BLaER1 treated with 17β-estradiol and CSF1 and Interleukin-3, amounts not matched to agents 10 nM and 100 nM (cell line): ENCODE measurements at regions not wholly inside any gene's neighbourhood (a gene's known extent, or its start where the extent isn't known, plus 50 kb on each side); places are given as distances from the start of the nearest gene placed in this dataset.
"Not testable (repeated sequence)": the region's sequence is repeated elsewhere in the genome, so short reads cannot be mapped to it uniquely, and the experiment has no call there.

Experiments
- H3K27ac ChIP-seq, 11 experiments: shearing (Covaris generic); formaldehyde crosslinking; 2 replicates each; pipeline ENCODE4 v1.8.1; 2022
- H3K27me3 ChIP-seq, 11 experiments: shearing (Covaris generic); formaldehyde crosslinking; 2 replicates each; pipeline ENCODE4 v1.8.1; 2022
- H3K36me3 ChIP-seq, 11 experiments: shearing (Covaris generic); formaldehyde crosslinking; 2 replicates each; pipeline ENCODE4 v1.8.1; 2022
- H3K4me1 ChIP-seq, 10 experiments: shearing (Covaris generic); formaldehyde crosslinking; 2 replicates each; pipeline ENCODE4 v1.8.1; 2022
- H3K4me2 ChIP-seq, 11 experiments: shearing (Covaris generic); formaldehyde crosslinking; 2 replicates each; pipeline ENCODE4 v1.8.1; 2022
- H3K4me3 ChIP-seq, 10 experiments: shearing (Covaris generic); formaldehyde crosslinking; 2 replicates each; pipeline ENCODE4 v1.8.1; 2022
- H3K9ac ChIP-seq, 11 experiments: shearing (Covaris generic); formaldehyde crosslinking; 2 replicates each; pipeline ENCODE4 v1.8.1; 2022
- H3K9me3 ChIP-seq, 11 experiments: shearing (Covaris generic); formaldehyde crosslinking; replicated peaks in 1 of 11; 2 replicates each; pipeline ENCODE4 v1.8.1; 2022
- H4K20me1 ChIP-seq, 11 experiments: shearing (Covaris generic); formaldehyde crosslinking; 2 replicates each; pipeline ENCODE4 v1.8.1; 2022
- Cebpa-rat ChIP-seq, 11 experiments: shearing (Covaris generic); IDR thresholded peaks; 2 replicates each; pipeline ENCODE4 v1.8.1; 2022

DNA sequence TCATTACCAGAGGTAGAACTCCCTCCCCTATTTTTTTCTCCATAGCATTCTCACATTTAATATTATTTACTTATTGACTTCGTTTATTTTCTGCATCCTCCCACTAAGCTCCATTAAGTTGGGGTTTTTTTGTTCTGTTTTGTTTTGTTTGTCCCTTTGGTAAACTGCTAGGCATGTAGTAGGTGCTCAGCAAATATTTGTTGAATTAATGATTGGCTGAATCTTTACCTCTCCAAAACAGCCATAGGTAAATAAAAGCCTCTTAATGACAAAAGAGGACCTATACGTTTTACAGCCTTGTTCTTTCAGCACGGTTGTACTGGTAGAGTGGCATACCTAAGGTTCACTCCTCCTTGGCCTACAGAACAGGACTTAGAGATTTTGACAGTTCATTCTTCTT is 52.0 kb downstream of the PRORP start:
- peaks cover 0 to 14% (median 5%) of the 10 kb centered on the region in 11 experiments; a peak in 8 of 22 replicates for H3K9me3 ChIP-seq
- H4K20me1 ChIP-seq: no peaks in the 10 kb centered on the region
- no peak overlapping the region for H3K4me3 ChIP-seq
- no peak for TF ChIP-seq Cebpa-rat (IDR thresholded peaks at IDR 0.05)
- no peak overlapping the region for H3K27ac ChIP-seq
- no peaks in the 10 kb centered on the region for H3K27me3 ChIP-seq
- peaks cover 20 to 51% (median 32%) of the 10 kb centered on the region in 11 experiments for H3K36me3 ChIP-seq
- H3K4me2 ChIP-seq: no peak overlapping the region
- H3K4me1 ChIP-seq: no peaks in the 10 kb centered on the region
- no peak overlapping the region for H3K9ac ChIP-seq

DNA sequence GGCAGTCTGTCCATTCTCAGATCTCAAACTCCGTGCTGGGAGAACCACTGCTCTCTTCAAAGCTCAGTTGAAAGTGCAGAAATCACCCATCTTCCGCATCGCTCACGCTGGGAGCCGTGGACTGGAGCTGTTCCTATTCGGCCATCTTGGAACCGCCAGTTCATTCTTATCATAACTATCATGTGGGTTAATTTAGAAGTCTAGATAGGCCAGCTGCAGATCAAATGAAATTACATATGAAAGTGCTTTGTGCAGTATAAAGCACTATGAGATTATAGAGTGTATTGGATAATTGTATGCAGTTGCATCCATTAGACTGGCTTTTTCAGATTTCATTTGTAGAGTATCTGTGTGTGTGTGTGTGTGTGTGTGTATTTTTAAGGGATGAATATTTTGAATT is 57.8 kb downstream of the PRORP start:
- Histone ChIP-seq H4K20me1 (no peaks in the 10 kb centered on the region), H3K27me3 (no peaks in the 10 kb centered on the region), H3K9me3 (no peaks in the 10 kb centered on the region), H3K4me2 (no peak overlapping the region), H3K9ac (no peak overlapping the region), H3K4me1 (no peaks in the 10 kb centered on the region), H3K4me3 (no peak overlapping the region), H3K36me3 (peaks cover 5 to 41% (median 19%) of the 10 kb centered on the region in 11 experiments; a peak in 18 of 22 replicates), H3K27ac (no peak overlapping the region)
- TF ChIP-seq Cebpa-rat (IDR thresholded peaks at IDR 0.05): no peak

DNA sequence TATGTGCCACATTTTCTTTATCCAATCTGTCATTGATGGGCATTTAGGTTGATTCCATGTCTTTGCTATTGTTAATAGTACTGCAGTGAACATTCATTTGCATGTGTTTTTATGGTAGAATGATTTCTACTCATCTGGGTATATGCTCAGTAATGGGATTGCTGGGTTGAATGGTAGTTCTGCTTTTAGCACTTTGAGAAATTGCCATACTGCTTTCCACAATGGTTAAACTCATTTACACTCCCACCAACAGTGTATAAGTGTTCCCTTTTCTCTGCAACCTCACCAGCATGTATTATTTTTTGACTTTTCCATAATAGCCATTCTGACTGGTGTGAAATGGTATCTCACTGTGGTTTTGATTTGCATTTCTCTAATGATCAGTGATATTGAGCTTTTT is 62.5 kb downstream of the PRORP start:
- H3K4me2 ChIP-seq, H4K20me1 ChIP-seq, H3K9ac ChIP-seq, H3K4me3 ChIP-seq, H3K4me1 ChIP-seq, H3K27me3 ChIP-seq, H3K9me3 ChIP-seq, H3K27ac ChIP-seq: not testable (repeated sequence)
- peaks cover 27 to 77% (median 44%) of the 10 kb centered on the region in 11 experiments; a peak in 21 of 22 replicates for H3K36me3 ChIP-seq

DNA sequence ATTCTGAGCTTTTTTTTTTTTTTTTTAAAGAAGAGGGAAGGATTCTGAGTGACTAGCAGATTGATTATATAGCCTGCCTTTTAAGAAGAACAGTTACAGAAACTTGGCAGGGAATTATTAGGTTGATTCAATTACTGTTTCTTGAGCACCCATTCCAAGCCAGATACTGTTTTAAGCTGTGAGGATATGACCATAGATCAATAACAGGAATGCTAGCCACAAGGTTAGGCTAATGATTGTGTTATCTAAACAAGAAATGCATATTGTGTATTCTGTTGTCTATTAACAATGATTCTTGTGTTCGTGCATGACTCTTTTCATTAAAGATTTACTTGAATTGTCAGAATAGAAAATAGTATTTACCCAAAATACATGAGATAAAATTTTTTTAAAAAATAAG is 67.1 kb downstream of the PRORP start:
- no peaks in the 10 kb centered on the region for H4K20me1 ChIP-seq
- TF ChIP-seq Cebpa-rat (IDR thresholded peaks at IDR 0.05): no peak
- H3K9ac ChIP-seq: no peak overlapping the region
- H3K4me2 ChIP-seq: no peak overlapping the region
- peaks cover 0 to 7% (median 0%) of the 10 kb centered on the region in 11 experiments; a peak in 5 of 22 replicates for H3K9me3 ChIP-seq
- peaks cover 35 to 88% (median 57%) of the 10 kb centered on the region in 11 experiments for H3K36me3 ChIP-seq
- no peak overlapping the region for H3K27ac ChIP-seq
- no peaks in the 10 kb centered on the region for H3K27me3 ChIP-seq
- H3K4me1 ChIP-seq: no peaks in the 10 kb centered on the region
- no peak overlapping the region for H3K4me3 ChIP-seq

DNA sequence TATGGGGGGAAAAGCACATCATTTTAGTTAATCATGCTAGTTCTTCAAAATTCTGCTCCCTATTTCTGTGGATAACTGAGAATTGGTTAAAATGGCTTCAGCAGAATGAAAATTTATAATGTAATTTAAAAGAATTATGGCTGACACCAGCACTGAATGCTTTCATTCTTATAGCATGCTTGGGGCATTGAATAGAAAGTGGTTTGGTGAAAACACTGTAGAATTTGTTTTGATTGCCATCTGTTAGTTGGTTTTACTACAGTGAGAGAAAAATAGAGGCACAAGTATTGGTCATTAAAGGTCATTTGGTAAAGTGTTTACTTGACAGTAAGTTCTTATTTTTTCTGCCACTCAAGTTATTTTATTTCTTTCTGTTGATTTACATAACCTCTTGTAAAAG is 70.8 kb downstream of the PRORP start:
- Histone ChIP-seq H3K36me3 (peaks cover 15 to 59% (median 35%) of the 10 kb centered on the region in 11 experiments), H3K4me2 (no peak overlapping the region), H3K4me1 (peaks cover 0 to 11% (median 0%) of the 10 kb centered on the region in 10 experiments; a peak in 4 of 20 replicates), H3K27ac (no peak overlapping the region), H4K20me1 (no peaks in the 10 kb centered on the region), H3K9ac (no peak overlapping the region), H3K4me3 (no peak overlapping the region), H3K27me3 (no peaks in the 10 kb centered on the region), H3K9me3 (peaks cover 0 to 7% (median 0%) of the 10 kb centered on the region in 11 experiments; a peak in 5 of 22 replicates)
- no peak for TF ChIP-seq Cebpa-rat (IDR thresholded peaks at IDR 0.05)

DNA sequence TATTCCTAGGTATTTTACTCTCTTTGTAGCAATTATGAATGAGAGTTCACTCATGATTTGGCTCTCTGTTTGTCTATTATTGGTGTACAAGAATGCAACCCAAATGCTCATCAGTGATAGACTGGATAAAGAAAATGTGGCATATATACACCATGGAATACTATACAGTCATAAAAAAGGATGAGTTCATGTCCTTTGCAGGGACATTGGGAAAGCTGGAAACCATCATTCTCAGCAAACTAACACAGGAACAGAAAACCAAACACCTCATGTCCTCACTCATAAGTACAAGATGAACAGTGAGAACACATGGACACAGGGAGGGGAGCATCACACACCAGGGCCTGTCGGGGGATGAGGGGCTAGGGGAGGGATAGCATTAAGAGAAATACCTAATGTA is 71.8 kb downstream of the PRORP start:
- Histone ChIP-seq H3K36me3 (peaks cover 15 to 49% (median 32%) of the 10 kb centered on the region in 11 experiments), H3K4me1 (peaks cover 0 to 11% (median 0%) of the 10 kb centered on the region in 10 experiments; a peak in 4 of 20 replicates)
- H3K4me3 ChIP-seq, H4K20me1 ChIP-seq, H3K9me3 ChIP-seq, H3K9ac ChIP-seq, H3K27me3 ChIP-seq, H3K27ac ChIP-seq, H3K4me2 ChIP-seq: not testable (repeated sequence)

DNA sequence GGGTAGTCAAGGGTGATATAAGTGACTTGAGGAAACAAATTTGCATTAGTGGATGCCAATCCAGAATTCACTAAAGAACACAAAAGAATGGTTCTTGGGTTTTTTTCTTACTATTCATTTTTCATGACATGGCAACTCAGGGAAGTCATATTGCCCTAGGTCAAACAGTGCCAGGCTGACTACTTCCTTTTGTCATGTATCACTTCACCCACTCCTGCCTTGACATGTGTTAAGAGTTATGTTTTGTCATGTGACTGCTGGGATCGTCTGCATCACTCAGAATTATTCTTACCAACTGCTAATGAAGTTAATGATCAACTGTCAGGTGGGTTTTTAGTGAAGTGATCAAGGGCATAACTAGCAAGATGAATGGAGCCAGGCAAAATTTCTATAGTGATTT is 74.2 kb downstream of the PRORP start:
- H3K27me3 ChIP-seq: no peaks in the 10 kb centered on the region
- H3K4me1 ChIP-seq: peaks cover 0 to 20% (median 0%) of the 10 kb centered on the region in 10 experiments; a peak in 7 of 20 replicates
- H3K4me2 ChIP-seq: peak overlapping the region in 2 of 11 experiments; percentile 17 to 28; a peak in 3 of 22 replicates
- TF ChIP-seq Cebpa-rat (IDR thresholded peaks at IDR 0.05): no peak
- no peaks in the 10 kb centered on the region for H4K20me1 ChIP-seq
- peaks cover 7 to 33% (median 21%) of the 10 kb centered on the region in 11 experiments for H3K36me3 ChIP-seq
- H3K9ac ChIP-seq: no peak overlapping the region
- H3K27ac ChIP-seq: peak overlapping the region in 2 of 11 experiments; percentile 5 to 32; a peak in 1 of 22 replicates
- H3K4me3 ChIP-seq: no peak overlapping the region
- H3K9me3 ChIP-seq: peaks cover 0 to 7% (median 1%) of the 10 kb centered on the region in 11 experiments; a peak in 5 of 22 replicates

DNA sequence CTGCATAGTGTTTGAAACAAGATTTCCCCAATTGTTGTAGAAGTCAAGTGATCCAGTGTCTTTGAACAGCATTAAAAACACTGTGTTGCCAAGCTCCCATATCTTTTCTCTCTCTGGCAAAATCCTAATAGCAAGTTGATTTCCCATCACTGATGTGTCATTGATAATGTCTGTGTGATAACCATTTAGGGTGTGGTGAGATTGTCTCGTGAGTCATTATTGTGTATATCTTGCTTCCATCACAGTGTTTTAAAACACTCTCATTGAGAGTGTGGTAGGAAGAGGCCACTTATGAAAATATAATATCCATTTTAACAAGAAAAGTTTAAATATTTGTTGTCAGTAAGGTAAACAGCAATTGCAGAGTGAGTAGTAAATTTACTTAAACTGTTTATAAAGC is 74.7 kb downstream of the PRORP start:
- Histone ChIP-seq H3K4me3 (no peak overlapping the region), H3K36me3 (peaks cover 5 to 29% (median 18%) of the 10 kb centered on the region in 11 experiments; a peak in 19 of 22 replicates), H3K9me3 (peaks cover 0 to 7% (median 3%) of the 10 kb centered on the region in 11 experiments; a peak in 5 of 22 replicates), H4K20me1 (no peaks in the 10 kb centered on the region), H3K27ac (peak overlapping the region in 2 of 11 experiments; percentile 5 to 32; a peak in 1 of 22 replicates), H3K4me2 (no peak overlapping the region), H3K4me1 (peaks cover 0 to 23% (median 0%) of the 10 kb centered on the region in 10 experiments; a peak in 8 of 20 replicates), H3K9ac (no peak overlapping the region), H3K27me3 (no peaks in the 10 kb centered on the region)
- no peak for TF ChIP-seq Cebpa-rat (IDR thresholded peaks at IDR 0.05)

DNA sequence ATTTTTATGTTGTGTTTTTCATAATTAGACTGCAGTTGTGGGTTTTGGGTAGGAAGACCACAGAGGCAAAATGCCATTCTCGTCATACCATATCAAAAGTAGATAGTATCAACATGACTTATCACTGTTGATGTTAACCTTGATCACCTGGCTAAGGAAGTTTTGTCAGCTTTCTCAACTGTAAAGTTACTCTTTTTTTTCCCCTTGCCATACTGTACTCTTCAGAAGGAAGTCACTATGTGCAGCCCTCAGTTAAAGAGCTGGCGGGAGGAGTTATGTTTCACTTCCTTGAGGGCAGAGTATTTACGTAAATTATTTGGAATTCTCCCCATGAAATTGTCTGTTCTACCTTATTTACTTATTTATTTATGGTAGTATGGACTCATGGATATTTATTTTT is 78.7 kb downstream of the PRORP start:
- Histone ChIP-seq H3K4me1 (peaks cover 0 to 29% (median 9%) of the 10 kb centered on the region in 10 experiments; a peak in 11 of 20 replicates), H3K9me3 (0 out of 22 replicates have a peak, but pooled peaks cover 0 to 3% (median 0%) of the 10 kb centered on the region in 11 experiments), H3K4me3 (no peak overlapping the region), H3K27ac (no peak overlapping the region), H3K36me3 (peaks cover 0 to 11% (median 0%) of the 10 kb centered on the region in 11 experiments; a peak in 8 of 22 replicates), H3K4me2 (peak overlapping the region in 2 of 11 experiments; percentile 40 to 44; a peak in 3 of 22 replicates), H3K9ac (no peak overlapping the region), H4K20me1 (no peaks in the 10 kb centered on the region), H3K27me3 (no peaks in the 10 kb centered on the region)
- no peak for TF ChIP-seq Cebpa-rat (IDR thresholded peaks at IDR 0.05)

DNA sequence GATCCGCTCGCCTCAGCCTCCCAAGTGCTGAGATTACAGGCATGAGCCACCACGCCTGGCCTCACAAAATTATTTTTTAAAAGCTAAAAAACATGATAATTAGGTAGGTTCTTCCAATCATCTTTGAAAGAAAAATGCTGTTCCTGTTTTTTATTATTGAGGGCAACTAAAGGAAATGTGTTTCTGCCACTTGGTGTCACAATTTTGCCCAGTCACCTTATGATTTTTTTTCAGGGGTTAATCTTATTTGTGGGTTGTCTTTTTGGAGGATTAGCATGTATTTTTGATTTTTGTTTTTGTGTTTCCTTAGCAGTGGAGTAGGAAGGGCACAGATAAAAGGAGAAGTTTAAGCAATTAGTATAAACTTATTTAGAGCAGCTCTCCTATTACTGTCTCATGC is 79.8 kb downstream of the PRORP start:
- H3K4me3 ChIP-seq: no peak overlapping the region
- H3K27ac ChIP-seq: peak overlapping the region in 3 of 11 experiments; percentile 26 to 58 (median 34); a peak in 2 of 22 replicates
- H3K4me2 ChIP-seq: peak overlapping the region in 2 of 11 experiments; percentile 15 to 22; a peak in 3 of 22 replicates
- H3K4me1 ChIP-seq: peaks cover 0 to 21% (median 9%) of the 10 kb centered on the region in 10 experiments; a peak in 11 of 20 replicates
- H4K20me1 ChIP-seq: no peaks in the 10 kb centered on the region
- no peaks in the 10 kb centered on the region for H3K27me3 ChIP-seq
- TF ChIP-seq Cebpa-rat (IDR thresholded peaks at IDR 0.05): no peak
- H3K9me3 ChIP-seq: 0 out of 22 replicates have a peak, but pooled peaks cover 0 to 3% (median 0%) of the 10 kb centered on the region in 11 experiments
- peaks cover 0 to 20% (median 4%) of the 10 kb centered on the region in 11 experiments; a peak in 9 of 22 replicates for H3K36me3 ChIP-seq
- H3K9ac ChIP-seq: no peak overlapping the region
